ENCODE measurements at regions not wholly inside any gene's neighbourhood (a gene's known extent, or its start where the extent isn't known, plus 50 kb on each side); places are given as distances from the start of the nearest gene placed in this dataset.

- TF ChIP-seq GATA3 (IDR thresholded peaks at IDR 0.05; ENCODE audit: low read depth, low read length) (no peak), GATA2 (IDR thresholded peaks at IDR 0.05; ENCODE audit: low read depth, low read length) (no peak)
Observed at GRCh38 chr20:24305371-24305770, 164.1 kb upstream of the SYNDIG1 start.

Data from SH-SY5Y (cell line).